ENCODE measurements at regions not wholly inside any gene's neighbourhood (a gene's known extent, or its start where the extent isn't known, plus 50 kb on each side); places are given as distances from the start of the nearest gene placed in this dataset.

- Mint-ChIP-seq H3K9me3 (ENCODE audit: low read depth, unreplicated experiment) (peaks cover 5% of the 10 kb centered on the region), H3K4me1 (ENCODE audit: low read depth, unreplicated experiment) (peaks cover 7% of the 10 kb centered on the region), H3K36me3 (ENCODE audit: insufficient read depth, unreplicated experiment) (no peaks in the 10 kb centered on the region), H3K27ac (ENCODE audit: unreplicated experiment) (peak overlapping the region; percentile 83), H3K4me3 (ENCODE audit: low read depth, unreplicated experiment) (no peak overlapping the region), H3K27me3 (ENCODE audit: unreplicated experiment) (no peaks in the 10 kb centered on the region)
- BruUV-seq (replicated peaks): no TSS peak
- peak; percentile 55 for DNase-seq
- intact Hi-C loops (cut with micrococcal nuclease; ENCODE audit: unreplicated experiment): no loop called here
- no peak for TF ChIP-seq CTCF (IDR thresholded peaks at IDR 0.05; ENCODE audit: unreplicated experiment)
- CTCF ChIA-PET: no interaction called here
Observed at GRCh38 chr18:67805261-67805660, 288.7 kb upstream of the DSEL start.

GRCh38 chr18:67794521-67794920 lies 278.0 kb upstream of the DSEL start:
- intact Hi-C loops (cut with micrococcal nuclease; ENCODE audit: unreplicated experiment): no loop called here
- H3K9me3 Mint-ChIP-seq (ENCODE audit: low read depth, unreplicated experiment): peaks cover 3% of the 10 kb centered on the region

DNA sequence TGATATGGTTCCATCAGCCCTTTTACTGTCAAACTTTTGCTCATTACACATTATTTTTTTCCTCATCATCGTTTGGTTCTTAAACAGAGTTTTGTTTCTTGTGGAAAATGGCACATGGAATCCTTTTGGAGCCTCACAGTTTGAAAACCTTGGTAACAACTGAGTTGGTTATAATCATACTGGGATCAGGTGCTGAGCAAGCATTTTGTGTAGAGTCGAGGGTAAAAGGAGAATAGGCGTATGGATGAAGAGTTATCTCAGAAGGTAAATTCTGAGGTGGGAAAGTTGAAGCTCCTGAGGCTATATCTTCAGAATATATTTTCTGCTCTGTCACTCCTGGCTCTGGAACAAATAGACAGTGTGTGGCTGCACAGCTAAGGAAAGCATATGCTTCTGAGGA lies 274.0 kb upstream of the DSEL start:
- no peak for DNase-seq
- intact Hi-C loops (cut with micrococcal nuclease; ENCODE audit: unreplicated experiment): no loop called here
- no peak overlapping the region for H3K4me3 Mint-ChIP-seq (ENCODE audit: low read depth, unreplicated experiment)
- peaks cover 3% of the 10 kb centered on the region for H3K9me3 Mint-ChIP-seq (ENCODE audit: low read depth, unreplicated experiment)
- CTCF ChIA-PET: no interaction called here
- no peaks in the 10 kb centered on the region for H3K4me1 Mint-ChIP-seq (ENCODE audit: low read depth, unreplicated experiment)
- no peak overlapping the region for H3K27ac Mint-ChIP-seq (ENCODE audit: unreplicated experiment)
- BruUV-seq (replicated peaks): no TSS peak
- H3K27me3 Mint-ChIP-seq (ENCODE audit: unreplicated experiment): no peaks in the 10 kb centered on the region
- H3K36me3 Mint-ChIP-seq (ENCODE audit: insufficient read depth, unreplicated experiment): no peaks in the 10 kb centered on the region
- TF ChIP-seq CTCF (IDR thresholded peaks at IDR 0.05; ENCODE audit: unreplicated experiment): no peak

More at GRCh38 chr18:67794521-67794920, 278.0 kb upstream of the DSEL start:
- CTCF ChIA-PET: no interaction called here
- Mint-ChIP-seq H3K36me3 (ENCODE audit: insufficient read depth, unreplicated experiment) (no peaks in the 10 kb centered on the region), H3K27ac (ENCODE audit: unreplicated experiment) (no peak overlapping the region), H3K4me1 (ENCODE audit: low read depth, unreplicated experiment) (peaks cover under 1% of the 10 kb centered on the region), H3K27me3 (ENCODE audit: unreplicated experiment) (no peaks in the 10 kb centered on the region), H3K4me3 (ENCODE audit: low read depth, unreplicated experiment) (no peak overlapping the region)
- no peak for DNase-seq
- BruUV-seq (replicated peaks): no TSS peak
- no peak for TF ChIP-seq CTCF (IDR thresholded peaks at IDR 0.05; ENCODE audit: unreplicated experiment)

DNA sequence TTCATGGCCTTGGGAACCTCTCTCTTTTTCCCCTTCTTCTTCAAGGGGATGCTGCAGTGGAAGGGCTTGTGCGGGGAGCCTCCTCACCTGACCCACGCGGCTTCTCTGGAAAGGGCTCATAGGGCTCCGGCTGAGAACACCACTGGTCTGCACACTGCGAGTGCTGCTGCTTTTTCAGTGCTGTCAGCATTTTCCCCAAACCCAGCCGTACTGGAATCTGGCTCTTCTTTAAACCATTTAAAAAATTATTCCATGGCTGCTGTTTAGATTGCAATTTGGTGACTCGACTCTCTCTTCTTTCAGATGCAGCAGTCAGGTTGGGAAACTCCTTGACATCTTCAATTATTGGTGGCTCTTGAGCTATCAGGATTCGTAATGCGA lies 272.6 kb upstream of the DSEL start:
- H3K27ac Mint-ChIP-seq (ENCODE audit: unreplicated experiment): no peak overlapping the region
- peaks cover 3% of the 10 kb centered on the region for H3K9me3 Mint-ChIP-seq (ENCODE audit: low read depth, unreplicated experiment)
- CTCF ChIA-PET: no interaction called here
- H3K36me3 Mint-ChIP-seq (ENCODE audit: insufficient read depth, unreplicated experiment): no peaks in the 10 kb centered on the region
- peaks cover 4% of the 10 kb centered on the region for H3K4me1 Mint-ChIP-seq (ENCODE audit: low read depth, unreplicated experiment)
- no peaks in the 10 kb centered on the region for H3K27me3 Mint-ChIP-seq (ENCODE audit: unreplicated experiment)
- H3K4me3 Mint-ChIP-seq (ENCODE audit: low read depth, unreplicated experiment): no peak overlapping the region
- TF ChIP-seq CTCF (IDR thresholded peaks at IDR 0.05; ENCODE audit: unreplicated experiment): no peak
- intact Hi-C loops (cut with micrococcal nuclease; ENCODE audit: unreplicated experiment): no loop called here
- BruUV-seq (replicated peaks): no TSS peak
- no peak for DNase-seq
